ENCODE measurements at regions not wholly inside any gene's neighbourhood (a gene's known extent, or its start where the extent isn't known, plus 50 kb on each side); places are given as distances from the start of the nearest gene placed in this dataset.

DNA sequence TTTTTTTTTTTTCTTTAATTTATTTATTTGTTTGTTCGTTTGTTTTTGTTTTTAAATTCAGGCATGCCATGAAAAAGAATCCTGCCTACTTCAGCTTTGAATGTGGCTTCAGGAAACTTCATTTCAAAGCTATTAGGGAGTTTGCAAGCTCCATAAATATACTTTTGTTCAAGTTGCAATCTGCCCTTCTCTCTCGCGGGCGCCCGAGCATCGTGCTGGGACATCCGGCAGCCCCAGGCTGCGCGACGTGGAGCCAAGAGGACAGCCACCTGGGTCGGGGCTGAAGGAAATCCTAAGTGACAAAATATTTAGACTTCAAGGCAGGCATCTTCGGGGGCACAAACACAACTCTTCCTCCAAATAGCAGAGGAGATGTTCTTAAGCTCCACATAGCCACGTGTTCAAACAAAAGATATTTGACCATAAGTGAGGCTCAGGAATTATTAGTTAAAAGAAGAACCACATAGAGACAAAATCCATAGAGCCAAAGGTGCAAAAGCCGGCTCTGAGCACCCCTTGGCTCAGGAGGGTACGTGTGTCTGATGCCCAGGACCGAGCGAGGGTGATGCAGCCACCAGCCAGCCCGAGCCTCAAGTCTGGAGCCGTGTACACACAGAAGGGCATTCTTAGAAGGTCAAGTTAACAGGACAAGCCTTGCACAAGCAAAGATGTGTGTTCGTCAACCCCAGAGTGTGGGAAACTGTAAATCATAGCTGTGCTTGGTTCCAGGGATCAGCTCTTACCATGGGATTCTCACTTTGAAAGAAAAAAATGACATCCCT, 256.5 kb upstream of the SALL3 start:
- TF ChIP-seq EZH2phosphoT487 (IDR thresholded peaks at IDR 0.05; ENCODE audit: low read depth): no peak
- TF ChIP-seq, protein P1, sequence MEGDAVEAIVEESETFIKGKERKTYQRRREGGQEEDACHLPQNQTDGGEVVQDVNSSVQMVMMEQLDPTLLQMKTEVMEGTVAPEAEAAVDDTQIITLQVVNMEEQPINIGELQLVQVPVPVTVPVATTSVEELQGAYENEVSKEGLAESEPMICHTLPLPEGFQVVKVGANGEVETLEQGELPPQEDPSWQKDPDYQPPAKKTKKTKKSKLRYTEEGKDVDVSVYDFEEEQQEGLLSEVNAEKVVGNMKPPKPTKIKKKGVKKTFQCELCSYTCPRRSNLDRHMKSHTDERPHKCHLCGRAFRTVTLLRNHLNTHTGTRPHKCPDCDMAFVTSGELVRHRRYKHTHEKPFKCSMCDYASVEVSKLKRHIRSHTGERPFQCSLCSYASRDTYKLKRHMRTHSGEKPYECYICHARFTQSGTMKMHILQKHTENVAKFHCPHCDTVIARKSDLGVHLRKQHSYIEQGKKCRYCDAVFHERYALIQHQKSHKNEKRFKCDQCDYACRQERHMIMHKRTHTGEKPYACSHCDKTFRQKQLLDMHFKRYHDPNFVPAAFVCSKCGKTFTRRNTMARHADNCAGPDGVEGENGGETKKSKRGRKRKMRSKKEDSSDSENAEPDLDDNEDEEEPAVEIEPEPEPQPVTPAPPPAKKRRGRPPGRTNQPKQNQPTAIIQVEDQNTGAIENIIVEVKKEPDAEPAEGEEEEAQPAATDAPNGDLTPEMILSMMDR (IDR thresholded peaks at IDR 0.05; ENCODE audit: low read depth, low read length): no peak
- Histone ChIP-seq H3K4me2 (ENCODE audit: low read length) (no peak overlapping the region), H3K27ac (ENCODE audit: low read length) (no peak overlapping the region), H3K4me3 (ENCODE audit: low read length) (no peak overlapping the region), H3K36me3 (replicated peaks; ENCODE audit: low read depth, low read length) (no peaks in the 10 kb centered on the region), H3K27me3 (ENCODE audit: low read depth, low read length) (0 out of 2 replicates have a peak, but pooled peaks cover 5% of the 10 kb centered on the region), H3K79me2 (ENCODE audit: low read length) (no peaks in the 10 kb centered on the region), H3K9me3 (ENCODE audit: insufficient read depth, low read length) (peaks cover 9% of the 10 kb centered on the region), H4K20me1 (ENCODE audit: insufficient read depth, low read length) (no peaks in the 10 kb centered on the region), H3K9ac (ENCODE audit: low read length) (no peak overlapping the region), H3K4me1 (ENCODE audit: low read length) (no peaks in the 10 kb centered on the region), H2AFZ (ENCODE audit: low read depth, low read length) (no peak overlapping the region)

DNA sequence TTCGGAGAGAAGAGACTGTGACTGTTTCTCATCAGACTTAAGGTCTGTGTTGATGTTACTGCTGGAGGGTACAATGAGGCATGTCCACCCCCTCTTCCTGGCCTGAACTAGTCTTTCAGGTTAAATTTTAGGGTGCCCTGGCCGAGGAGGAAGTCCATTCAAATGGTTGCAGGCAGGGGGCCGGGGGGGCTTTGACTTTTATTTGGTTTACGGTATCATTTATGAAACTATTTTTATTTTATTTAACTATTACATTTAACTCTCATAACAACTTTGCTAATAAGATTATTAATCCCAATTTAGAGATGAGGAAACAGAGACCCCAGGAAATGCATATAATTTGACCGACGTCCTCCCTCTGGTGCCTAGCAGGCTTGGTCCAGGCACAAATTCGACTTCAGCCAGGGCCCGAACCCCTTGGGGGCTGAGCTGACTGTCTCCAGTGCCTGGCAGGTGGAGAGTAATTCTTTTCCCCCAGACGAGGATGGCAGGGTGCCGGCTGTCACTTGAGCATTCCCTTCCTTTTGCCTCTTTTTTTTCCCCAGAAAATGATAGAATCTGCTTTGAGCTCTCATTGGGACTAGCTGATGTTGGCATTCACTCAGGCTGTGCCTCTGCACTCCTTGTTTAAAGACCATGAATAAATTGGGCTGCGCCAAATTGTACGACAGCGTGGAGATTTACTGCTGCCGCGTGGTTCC, 255.3 kb upstream of the SALL3 start:
- Histone ChIP-seq H3K79me2 (ENCODE audit: low read length) (no peaks in the 10 kb centered on the region), H3K4me1 (ENCODE audit: low read length) (no peaks in the 10 kb centered on the region), H3K4me2 (ENCODE audit: low read length) (no peak overlapping the region), H3K36me3 (replicated peaks; ENCODE audit: low read depth, low read length) (no peaks in the 10 kb centered on the region), H2AFZ (ENCODE audit: low read depth, low read length) (no peak overlapping the region), H3K27me3 (ENCODE audit: low read depth, low read length) (0 out of 2 replicates have a peak, but pooled peaks cover 5% of the 10 kb centered on the region), H3K27ac (ENCODE audit: low read length) (no peak overlapping the region), H3K9me3 (ENCODE audit: insufficient read depth, low read length) (peaks cover 9% of the 10 kb centered on the region; the same call in 1 of the 2 replicates), H3K4me3 (ENCODE audit: low read length) (no peak overlapping the region), H3K9ac (ENCODE audit: low read length) (no peak overlapping the region), H4K20me1 (ENCODE audit: insufficient read depth, low read length) (no peaks in the 10 kb centered on the region)
- TF ChIP-seq, protein P1 (IDR thresholded peaks at IDR 0.05; ENCODE audit: low read depth, low read length): no peak
- no peak for TF ChIP-seq EZH2phosphoT487 (IDR thresholded peaks at IDR 0.05; ENCODE audit: low read depth)

DNA sequence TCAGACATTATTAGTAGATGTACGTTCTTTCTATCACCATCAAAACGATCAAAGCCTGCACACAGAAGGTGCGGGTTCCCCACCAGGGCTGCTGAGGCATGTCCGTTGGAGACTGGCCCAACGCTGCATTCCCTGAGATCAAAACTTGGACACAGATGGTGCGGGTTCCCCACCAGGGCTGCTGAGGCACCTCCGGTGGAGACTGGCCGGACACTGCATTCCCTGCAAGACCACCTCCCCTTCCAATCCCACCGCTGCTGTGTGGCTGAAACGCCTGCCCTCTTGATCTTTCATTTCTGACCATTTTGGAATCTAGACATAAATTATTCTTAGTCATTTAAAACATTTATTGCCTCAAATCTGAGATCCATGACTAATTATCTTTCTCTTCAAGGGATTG, 254.2 kb upstream of the SALL3 start:
- Histone ChIP-seq H3K36me3 (replicated peaks; ENCODE audit: low read depth, low read length) (no peaks in the 10 kb centered on the region), H3K27ac (ENCODE audit: low read length) (no peak overlapping the region), H3K4me1 (ENCODE audit: low read length) (no peaks in the 10 kb centered on the region), H3K9me3 (ENCODE audit: insufficient read depth, low read length) (peaks cover 5% of the 10 kb centered on the region; the same call in 1 of the 2 replicates), H2AFZ (ENCODE audit: low read depth, low read length) (no peak overlapping the region), H4K20me1 (ENCODE audit: insufficient read depth, low read length) (no peaks in the 10 kb centered on the region), H3K27me3 (ENCODE audit: low read depth, low read length) (0 out of 2 replicates have a peak, but pooled peaks cover 5% of the 10 kb centered on the region), H3K4me2 (ENCODE audit: low read length) (no peak overlapping the region), H3K79me2 (ENCODE audit: low read length) (no peaks in the 10 kb centered on the region), H3K4me3 (ENCODE audit: low read length) (no peak overlapping the region), H3K9ac (ENCODE audit: low read length) (no peak overlapping the region)
- no peak for TF ChIP-seq EZH2phosphoT487 (IDR thresholded peaks at IDR 0.05; ENCODE audit: low read depth)
- TF ChIP-seq, protein P1 (IDR thresholded peaks at IDR 0.05; ENCODE audit: low read depth, low read length): no peak
